Endodermal cell (in vitro differentiated cells): ENCODE measurements at regions not wholly inside any gene's neighbourhood (a gene's known extent, or its start where the extent isn't known, plus 50 kb on each side); places are given as distances from the start of the nearest gene placed in this dataset.

ENCODE experiments used
- DNase-seq: peaks from one replicate; pipeline ENCODE4 v3.0.0-alpha.2; 2017
- H3K27ac ChIP-seq: 2 replicates; pipeline ENCODE4 v1.5.1; 2013; ENCODE audit warnings: mild to moderate bottlenecking, low read depth, low read length, moderate library complexity
- H3K27me3 ChIP-seq: 2 replicates; pipeline ENCODE4 v1.6.1; 2013; ENCODE audit warnings: mild to moderate bottlenecking, low read length, moderate library complexity; ENCODE audit not compliant: insufficient read depth, control insufficient read depth, poor library complexity, severe bottlenecking
- H3K36me3 ChIP-seq: 2 replicates; pipeline ENCODE4 v1.7.0; 2013; ENCODE audit warnings: mild to moderate bottlenecking, low read length, moderate library complexity; ENCODE audit not compliant: control insufficient read depth, insufficient read depth
- H3K4me1 ChIP-seq: one replicate; pipeline ENCODE4 v1.7.0; 2013; ENCODE audit warnings: low read length; ENCODE audit not compliant: control insufficient read depth, insufficient read depth
- H3K4me3 ChIP-seq: 2 replicates; pipeline ENCODE4 v1.5.1; 2013; ENCODE audit warnings: mild to moderate bottlenecking, low read length, moderate library complexity
- H3K9ac ChIP-seq: 2 replicates; pipeline ENCODE4 v1.6.1; 2013; ENCODE audit warnings: mild to moderate bottlenecking, low read length, moderate library complexity; ENCODE audit not compliant: poor library complexity, severe bottlenecking; ENCODE audit errors: extremely low read depth
- H3K9me3 ChIP-seq: 2 replicates; pipeline ENCODE4 v1.6.1; 2013; ENCODE audit warnings: mild to moderate bottlenecking, low read length, moderate library complexity; ENCODE audit not compliant: control insufficient read depth
- H3K27ac Mint-ChIP-seq: 2 replicates; pipeline ENCODE4 v1.8.0; 2020; ENCODE audit warnings: mixed read lengths
- H3K27me3 Mint-ChIP-seq: 2 replicates; pipeline ENCODE4 v1.8.0; 2021; ENCODE audit warnings: mild to moderate bottlenecking, mixed read lengths; ENCODE audit not compliant: insufficient read depth
- H3K36me3 Mint-ChIP-seq: 2 replicates; pipeline ENCODE4 v1.8.0; 2020; ENCODE audit warnings: low read depth, mixed read lengths
- H3K4me1 Mint-ChIP-seq: 2 replicates; pipeline ENCODE4 v1.8.0; 2020; ENCODE audit warnings: mixed read lengths
- H3K4me3 Mint-ChIP-seq: 2 replicates; pipeline ENCODE4 v1.8.0; 2020; ENCODE audit warnings: mild to moderate bottlenecking, moderate library complexity, mixed read lengths
- H3K9me3 Mint-ChIP-seq: 2 replicates; pipeline ENCODE4 v1.8.0; 2020; ENCODE audit warnings: mild to moderate bottlenecking, mixed read lengths
- WGBS, 2 experiments: methylation state at CpG; one replicate each; pipeline versions ENCODE4 v1.1.5 to v1.1.7; 2013; ENCODE audit warnings: missing lambda C conversion rate in 2 of 2, mixed read lengths in 1 of 2; ENCODE audit not compliant: insufficient coverage in 1 of 2, insufficient read length in 1 of 2; 5-methylcytosine and 5-hydroxymethylcytosine counted together
- TF ChIP-seq, protein P1 (sequence below): fragments of 200-600 bp; sonication (generic); conservative IDR thresholded peaks from 2 replicates; pipeline ENCODE4 v1.5.0; 2021; ENCODE audit warnings: antibody characterized with exemption, mild to moderate bottlenecking

DNA sequence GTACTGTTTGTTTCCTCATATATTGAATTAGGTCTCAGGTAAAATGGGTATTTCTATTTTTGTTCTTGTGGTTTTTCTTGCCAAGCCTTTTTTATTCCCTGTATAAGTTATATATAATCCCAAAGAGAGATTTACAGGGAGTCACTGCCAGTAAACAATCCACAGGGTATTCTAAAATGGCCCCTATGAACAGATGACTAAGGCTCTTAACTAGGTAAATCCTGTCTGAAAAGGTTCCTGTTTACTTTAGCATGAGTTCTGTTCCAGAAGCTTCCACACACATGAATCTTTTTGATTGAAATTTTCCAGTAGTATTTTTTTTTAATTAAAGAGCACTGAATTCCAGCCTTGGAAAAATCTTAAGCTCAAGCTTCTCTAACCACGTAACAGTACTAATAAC lies 552.8 kb upstream of the CCDC179 start:
- Histone ChIP-seq H3K9me3 (peaks cover 10% of the 10 kb centered on the region), H3K27ac (no peak overlapping the region)
- WGBS, 2 experiments: 83% methylated on average over 1 of the region's 1 CpG; no CpG with 5 or more reads in 1 of the 2 experiments

DNA sequence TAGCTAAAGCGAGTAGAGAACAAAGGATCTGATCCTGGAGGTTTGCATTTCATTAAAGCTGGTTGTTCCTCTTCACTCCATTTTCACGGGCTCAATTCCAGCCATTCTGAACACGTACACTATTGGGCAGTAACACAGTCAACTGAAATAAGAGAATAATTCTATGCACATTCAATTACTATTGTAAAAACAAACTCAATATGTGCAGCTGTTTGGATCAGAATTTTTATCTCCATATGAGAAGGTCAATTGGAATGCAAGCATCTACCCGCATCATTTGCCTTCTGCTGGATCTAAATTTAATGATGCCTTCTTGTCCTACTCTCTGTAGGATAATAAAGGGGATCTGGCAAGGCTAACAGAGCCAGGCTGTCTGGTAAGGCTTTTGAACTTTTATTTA lies 562.8 kb upstream of the CCDC179 start:
- Histone ChIP-seq H3K9me3 (no peaks in the 10 kb centered on the region), H3K9ac (no peak overlapping the region), H3K27ac (no peak overlapping the region), H3K4me1 (no peaks in the 10 kb centered on the region), H3K27me3 (no peaks in the 10 kb centered on the region), H3K36me3 (no peaks in the 10 kb centered on the region), H3K4me3 (no peak overlapping the region)
- Mint-ChIP-seq H3K36me3 (no peaks in the 10 kb centered on the region), H3K27me3 (no peaks in the 10 kb centered on the region), H3K27ac (no peak overlapping the region), H3K4me1 (peaks cover 5% of the 10 kb centered on the region), H3K9me3 (no peaks in the 10 kb centered on the region), H3K4me3 (no peak overlapping the region)
- TF ChIP-seq, protein P1, sequence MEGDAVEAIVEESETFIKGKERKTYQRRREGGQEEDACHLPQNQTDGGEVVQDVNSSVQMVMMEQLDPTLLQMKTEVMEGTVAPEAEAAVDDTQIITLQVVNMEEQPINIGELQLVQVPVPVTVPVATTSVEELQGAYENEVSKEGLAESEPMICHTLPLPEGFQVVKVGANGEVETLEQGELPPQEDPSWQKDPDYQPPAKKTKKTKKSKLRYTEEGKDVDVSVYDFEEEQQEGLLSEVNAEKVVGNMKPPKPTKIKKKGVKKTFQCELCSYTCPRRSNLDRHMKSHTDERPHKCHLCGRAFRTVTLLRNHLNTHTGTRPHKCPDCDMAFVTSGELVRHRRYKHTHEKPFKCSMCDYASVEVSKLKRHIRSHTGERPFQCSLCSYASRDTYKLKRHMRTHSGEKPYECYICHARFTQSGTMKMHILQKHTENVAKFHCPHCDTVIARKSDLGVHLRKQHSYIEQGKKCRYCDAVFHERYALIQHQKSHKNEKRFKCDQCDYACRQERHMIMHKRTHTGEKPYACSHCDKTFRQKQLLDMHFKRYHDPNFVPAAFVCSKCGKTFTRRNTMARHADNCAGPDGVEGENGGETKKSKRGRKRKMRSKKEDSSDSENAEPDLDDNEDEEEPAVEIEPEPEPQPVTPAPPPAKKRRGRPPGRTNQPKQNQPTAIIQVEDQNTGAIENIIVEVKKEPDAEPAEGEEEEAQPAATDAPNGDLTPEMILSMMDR: no peak
- WGBS, 2 experiments: 90 to 91% methylated on average over 2 to 4 of the region's 4 CpGs
- DNase-seq: no peak

More for the DNA sequence above, 552.8 kb upstream of the CCDC179 start:
- no peak for DNase-seq
- Histone ChIP-seq H3K36me3 (no peaks in the 10 kb centered on the region), H3K4me3 (no peak overlapping the region), H3K4me1 (no peaks in the 10 kb centered on the region), H3K9ac (no peak overlapping the region), H3K27me3 (no peaks in the 10 kb centered on the region)
- H3K36me3 Mint-ChIP-seq: peaks cover 5% of the 10 kb centered on the region
- no peak overlapping the region for H3K27ac Mint-ChIP-seq
- peaks cover 12% of the 10 kb centered on the region for H3K4me1 Mint-ChIP-seq
- no peaks in the 10 kb centered on the region for H3K27me3 Mint-ChIP-seq
- H3K4me3 Mint-ChIP-seq: no peak overlapping the region
- TF ChIP-seq, protein P1: no peak
- H3K9me3 Mint-ChIP-seq: peaks cover 33% of the 10 kb centered on the region

DNA sequence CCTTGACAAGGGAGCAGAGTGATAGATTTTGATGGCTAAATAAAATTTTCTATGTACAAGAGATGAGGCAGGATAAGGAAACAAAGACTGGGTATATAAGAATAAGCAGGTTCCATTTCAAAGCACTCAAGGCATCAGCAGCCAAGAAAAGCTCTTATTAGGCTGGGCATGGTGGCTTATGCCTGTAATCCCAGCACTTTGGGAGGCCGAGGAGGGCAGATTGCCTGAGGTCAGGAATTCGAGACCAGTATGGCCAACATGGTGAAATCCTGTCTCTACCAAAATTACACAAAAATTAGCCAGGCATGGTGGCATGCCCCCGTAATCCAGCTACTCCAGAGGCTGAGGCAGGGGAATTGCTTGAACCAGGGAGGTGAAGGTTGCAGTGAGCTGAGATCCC lies 563.4 kb upstream of the CCDC179 start:
- TF ChIP-seq, protein P1: no peak
- Mint-ChIP-seq H3K9me3 (no peaks in the 10 kb centered on the region), H3K36me3 (no peaks in the 10 kb centered on the region), H3K27ac (no peak overlapping the region), H3K27me3 (no peaks in the 10 kb centered on the region), H3K4me1 (peaks cover 5% of the 10 kb centered on the region), H3K4me3 (no peak overlapping the region)
- 67 to 93% methylated on average over 1 to 3 of the region's 3 CpGs for WGBS, 2 experiments
- Histone ChIP-seq H3K9ac (no peak overlapping the region), H3K4me1 (no peaks in the 10 kb centered on the region), H3K36me3 (no peaks in the 10 kb centered on the region), H3K9me3 (no peaks in the 10 kb centered on the region), H3K27me3 (no peaks in the 10 kb centered on the region), H3K27ac (no peak overlapping the region), H3K4me3 (no peak overlapping the region)
- no peak for DNase-seq
